ENCODE measurements at regions not wholly inside any gene's neighbourhood (a gene's known extent, or its start where the extent isn't known, plus 50 kb on each side); places are given as distances from the start of the nearest gene placed in this dataset.

DNA sequence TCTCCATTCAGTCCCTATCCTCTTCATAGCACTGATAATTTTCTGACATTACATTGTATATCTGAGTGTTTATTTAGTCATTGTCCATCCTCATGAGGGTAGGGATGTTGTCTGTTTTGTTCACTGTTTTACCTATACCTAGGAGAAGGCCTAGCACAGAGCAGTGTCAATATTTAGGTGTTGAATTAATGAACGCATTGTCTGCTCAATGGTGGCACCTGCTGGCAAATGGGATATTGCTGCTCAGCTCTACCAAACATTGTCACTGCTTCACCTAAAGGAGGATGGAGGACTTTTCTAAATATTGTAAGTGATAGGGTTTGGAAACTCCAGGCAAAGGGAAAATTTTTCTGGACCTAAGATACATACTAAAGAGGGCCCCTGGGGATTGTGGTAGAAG lies 243.9 kb downstream of the RRAGC start:
- no peak for DNase-seq (ENCODE audit: low spot score)

DNA sequence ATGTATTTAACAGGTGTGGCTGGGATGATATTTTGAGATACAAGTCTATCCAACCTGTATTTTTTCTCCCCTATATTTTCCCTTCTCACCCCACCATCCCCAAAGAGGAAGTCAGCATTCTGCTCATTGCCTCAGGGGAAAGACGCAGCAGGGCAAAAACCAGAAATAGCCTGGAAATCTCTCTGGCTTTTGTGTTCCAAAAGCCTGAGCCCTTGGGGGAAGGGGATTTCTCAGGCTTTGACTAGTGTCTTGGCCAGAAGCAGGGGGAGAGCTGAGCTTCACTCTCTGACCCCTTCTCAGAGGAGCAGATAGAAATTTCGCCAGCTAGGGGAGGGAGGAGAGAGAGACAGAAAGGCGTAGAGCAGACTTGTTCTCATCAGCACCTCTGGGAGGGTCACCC lies 244.7 kb downstream of the RRAGC start:
- DNase-seq (ENCODE audit: low spot score) (no peak), ATAC-seq (no peak)
- Mint-ChIP-seq H3K36me3 (ENCODE audit: low read depth) (peaks cover 4% of the 10 kb centered on the region; the same call in 2 of the 3 replicates), H3K27me3 (ENCODE audit: insufficient read depth, low read depth, poor library complexity) (peaks cover 3% of the 10 kb centered on the region), H3K9me3 (peaks cover 10% of the 10 kb centered on the region; the same call in 2 of the 3 replicates), H3K4me1 (no peaks in the 10 kb centered on the region), H3K27ac (no peak overlapping the region), H3K4me3 (no peak overlapping the region)
- H4K20me1 ChIP-seq (replicated peaks; ENCODE audit: insufficient read depth), result no peaks in the 10 kb centered on the region
- no peaks in the 10 kb centered on the region for H3K27me3 ChIP-seq (ENCODE audit: insufficient read depth)
- TF ChIP-seq, protein P1, sequence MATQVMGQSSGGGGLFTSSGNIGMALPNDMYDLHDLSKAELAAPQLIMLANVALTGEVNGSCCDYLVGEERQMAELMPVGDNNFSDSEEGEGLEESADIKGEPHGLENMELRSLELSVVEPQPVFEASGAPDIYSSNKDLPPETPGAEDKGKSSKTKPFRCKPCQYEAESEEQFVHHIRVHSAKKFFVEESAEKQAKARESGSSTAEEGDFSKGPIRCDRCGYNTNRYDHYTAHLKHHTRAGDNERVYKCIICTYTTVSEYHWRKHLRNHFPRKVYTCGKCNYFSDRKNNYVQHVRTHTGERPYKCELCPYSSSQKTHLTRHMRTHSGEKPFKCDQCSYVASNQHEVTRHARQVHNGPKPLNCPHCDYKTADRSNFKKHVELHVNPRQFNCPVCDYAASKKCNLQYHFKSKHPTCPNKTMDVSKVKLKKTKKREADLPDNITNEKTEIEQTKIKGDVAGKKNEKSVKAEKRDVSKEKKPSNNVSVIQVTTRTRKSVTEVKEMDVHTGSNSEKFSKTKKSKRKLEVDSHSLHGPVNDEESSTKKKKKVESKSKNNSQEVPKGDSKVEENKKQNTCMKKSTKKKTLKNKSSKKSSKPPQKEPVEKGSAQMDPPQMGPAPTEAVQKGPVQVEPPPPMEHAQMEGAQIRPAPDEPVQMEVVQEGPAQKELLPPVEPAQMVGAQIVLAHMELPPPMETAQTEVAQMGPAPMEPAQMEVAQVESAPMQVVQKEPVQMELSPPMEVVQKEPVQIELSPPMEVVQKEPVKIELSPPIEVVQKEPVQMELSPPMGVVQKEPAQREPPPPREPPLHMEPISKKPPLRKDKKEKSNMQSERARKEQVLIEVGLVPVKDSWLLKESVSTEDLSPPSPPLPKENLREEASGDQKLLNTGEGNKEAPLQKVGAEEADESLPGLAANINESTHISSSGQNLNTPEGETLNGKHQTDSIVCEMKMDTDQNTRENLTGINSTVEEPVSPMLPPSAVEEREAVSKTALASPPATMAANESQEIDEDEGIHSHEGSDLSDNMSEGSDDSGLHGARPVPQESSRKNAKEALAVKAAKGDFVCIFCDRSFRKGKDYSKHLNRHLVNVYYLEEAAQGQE (IDR thresholded peaks at IDR 0.05; ENCODE audit: unreplicated experiment), result no peak
- TF ChIP-seq NANOG (IDR thresholded peaks at IDR 0.05; ENCODE audit: borderline replicate concordance), result no peak
- TF ChIP-seq, protein P2, sequence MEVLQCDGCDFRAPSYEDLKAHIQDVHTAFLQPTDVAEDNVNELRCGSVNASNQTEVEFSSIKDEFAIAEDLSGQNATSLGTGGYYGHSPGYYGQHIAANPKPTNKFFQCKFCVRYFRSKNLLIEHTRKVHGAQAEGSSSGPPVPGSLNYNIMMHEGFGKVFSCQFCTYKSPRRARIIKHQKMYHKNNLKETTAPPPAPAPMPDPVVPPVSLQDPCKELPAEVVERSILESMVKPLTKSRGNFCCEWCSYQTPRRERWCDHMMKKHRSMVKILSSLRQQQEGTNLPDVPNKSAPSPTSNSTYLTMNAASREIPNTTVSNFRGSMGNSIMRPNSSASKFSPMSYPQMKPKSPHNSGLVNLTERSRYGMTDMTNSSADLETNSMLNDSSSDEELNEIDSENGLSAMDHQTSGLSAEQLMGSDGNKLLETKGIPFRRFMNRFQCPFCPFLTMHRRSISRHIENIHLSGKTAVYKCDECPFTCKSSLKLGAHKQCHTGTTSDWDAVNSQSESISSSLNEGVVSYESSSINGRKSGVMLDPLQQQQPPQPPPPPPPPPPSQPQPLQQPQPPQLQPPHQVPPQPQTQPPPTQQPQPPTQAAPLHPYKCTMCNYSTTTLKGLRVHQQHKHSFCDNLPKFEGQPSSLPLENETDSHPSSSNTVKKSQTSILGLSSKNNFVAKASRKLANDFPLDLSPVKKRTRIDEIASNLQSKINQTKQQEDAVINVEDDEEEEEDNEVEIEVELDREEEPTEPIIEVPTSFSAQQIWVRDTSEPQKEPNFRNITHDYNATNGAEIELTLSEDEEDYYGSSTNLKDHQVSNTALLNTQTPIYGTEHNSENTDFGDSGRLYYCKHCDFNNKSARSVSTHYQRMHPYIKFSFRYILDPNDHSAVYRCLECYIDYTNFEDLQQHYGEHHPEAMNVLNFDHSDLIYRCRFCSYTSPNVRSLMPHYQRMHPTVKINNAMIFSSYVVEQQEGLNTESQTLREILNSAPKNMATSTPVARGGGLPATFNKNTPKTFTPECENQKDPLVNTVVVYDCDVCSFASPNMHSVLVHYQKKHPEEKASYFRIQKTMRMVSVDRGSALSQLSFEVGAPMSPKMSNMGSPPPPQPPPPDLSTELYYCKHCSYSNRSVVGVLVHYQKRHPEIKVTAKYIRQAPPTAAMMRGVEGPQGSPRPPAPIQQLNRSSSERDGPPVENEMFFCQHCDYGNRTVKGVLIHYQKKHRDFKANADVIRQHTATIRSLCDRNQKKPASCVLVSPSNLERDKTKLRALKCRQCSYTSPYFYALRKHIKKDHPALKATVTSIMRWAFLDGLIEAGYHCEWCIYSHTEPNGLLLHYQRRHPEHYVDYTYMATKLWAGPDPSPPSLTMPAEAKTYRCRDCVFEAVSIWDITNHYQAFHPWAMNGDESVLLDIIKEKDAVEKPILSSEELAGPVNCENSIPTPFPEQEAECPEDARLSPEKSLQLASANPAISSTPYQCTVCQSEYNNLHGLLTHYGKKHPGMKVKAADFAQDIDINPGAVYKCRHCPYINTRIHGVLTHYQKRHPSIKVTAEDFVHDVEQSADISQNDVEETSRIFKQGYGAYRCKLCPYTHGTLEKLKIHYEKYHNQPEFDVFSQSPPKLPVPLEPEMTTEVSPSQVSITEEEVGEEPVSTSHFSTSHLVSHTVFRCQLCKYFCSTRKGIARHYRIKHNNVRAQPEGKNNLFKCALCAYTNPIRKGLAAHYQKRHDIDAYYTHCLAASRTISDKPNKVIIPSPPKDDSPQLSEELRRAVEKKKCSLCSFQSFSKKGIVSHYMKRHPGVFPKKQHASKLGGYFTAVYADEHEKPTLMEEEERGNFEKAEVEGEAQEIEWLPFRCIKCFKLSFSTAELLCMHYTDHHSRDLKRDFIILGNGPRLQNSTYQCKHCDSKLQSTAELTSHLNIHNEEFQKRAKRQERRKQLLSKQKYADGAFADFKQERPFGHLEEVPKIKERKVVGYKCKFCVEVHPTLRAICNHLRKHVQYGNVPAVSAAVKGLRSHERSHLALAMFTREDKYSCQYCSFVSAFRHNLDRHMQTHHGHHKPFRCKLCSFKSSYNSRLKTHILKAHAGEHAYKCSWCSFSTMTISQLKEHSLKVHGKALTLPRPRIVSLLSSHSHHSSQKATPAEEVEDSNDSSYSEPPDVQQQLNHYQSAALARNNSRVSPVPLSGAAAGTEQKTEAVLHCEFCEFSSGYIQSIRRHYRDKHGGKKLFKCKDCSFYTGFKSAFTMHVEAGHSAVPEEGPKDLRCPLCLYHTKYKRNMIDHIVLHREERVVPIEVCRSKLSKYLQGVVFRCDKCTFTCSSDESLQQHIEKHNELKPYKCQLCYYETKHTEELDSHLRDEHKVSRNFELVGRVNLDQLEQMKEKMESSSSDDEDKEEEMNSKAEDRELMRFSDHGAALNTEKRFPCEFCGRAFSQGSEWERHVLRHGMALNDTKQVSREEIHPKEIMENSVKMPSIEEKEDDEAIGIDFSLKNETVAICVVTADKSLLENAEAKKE (CRISPR knock-in tag; IDR thresholded peaks at IDR 0.05), result no peak
- TF ChIP-seq, protein P3, sequence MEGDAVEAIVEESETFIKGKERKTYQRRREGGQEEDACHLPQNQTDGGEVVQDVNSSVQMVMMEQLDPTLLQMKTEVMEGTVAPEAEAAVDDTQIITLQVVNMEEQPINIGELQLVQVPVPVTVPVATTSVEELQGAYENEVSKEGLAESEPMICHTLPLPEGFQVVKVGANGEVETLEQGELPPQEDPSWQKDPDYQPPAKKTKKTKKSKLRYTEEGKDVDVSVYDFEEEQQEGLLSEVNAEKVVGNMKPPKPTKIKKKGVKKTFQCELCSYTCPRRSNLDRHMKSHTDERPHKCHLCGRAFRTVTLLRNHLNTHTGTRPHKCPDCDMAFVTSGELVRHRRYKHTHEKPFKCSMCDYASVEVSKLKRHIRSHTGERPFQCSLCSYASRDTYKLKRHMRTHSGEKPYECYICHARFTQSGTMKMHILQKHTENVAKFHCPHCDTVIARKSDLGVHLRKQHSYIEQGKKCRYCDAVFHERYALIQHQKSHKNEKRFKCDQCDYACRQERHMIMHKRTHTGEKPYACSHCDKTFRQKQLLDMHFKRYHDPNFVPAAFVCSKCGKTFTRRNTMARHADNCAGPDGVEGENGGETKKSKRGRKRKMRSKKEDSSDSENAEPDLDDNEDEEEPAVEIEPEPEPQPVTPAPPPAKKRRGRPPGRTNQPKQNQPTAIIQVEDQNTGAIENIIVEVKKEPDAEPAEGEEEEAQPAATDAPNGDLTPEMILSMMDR (conservative IDR thresholded peaks at IDR 0.05; ENCODE audit: low read depth in 2 of 2), result no peak
- no peaks in the 10 kb centered on the region for H3K79me2 ChIP-seq (replicated peaks; ENCODE audit: insufficient read depth)
- no peaks in the 10 kb centered on the region for H3F3A ChIP-seq (replicated peaks; ENCODE audit: low read depth)
- no peak overlapping the region for H3K4me3 ChIP-seq
- H3K36me3 ChIP-seq (ENCODE audit: insufficient read depth), result no peaks in the 10 kb centered on the region
- 0 out of 2 replicates have a peak, but pooled peaks cover 3% of the 10 kb centered on the region for H3K9me2 ChIP-seq (ENCODE audit: insufficient read depth)
- peak overlapping the region; percentile 56; the same call in 1 of the 2 replicates for H2AFZ ChIP-seq
- no peaks in the 10 kb centered on the region for H3K4me1 ChIP-seq (ENCODE audit: insufficient read depth)
- no peak overlapping the region for H3K27ac ChIP-seq (ENCODE audit: low read depth)
- no peak overlapping the region for H3K4me2 ChIP-seq

More for the DNA sequence above, 243.9 kb downstream of the RRAGC start:
- H3K27me3 Mint-ChIP-seq (ENCODE audit: insufficient read depth, low read depth, poor library complexity), result peaks cover 1% of the 10 kb centered on the region
- H3K4me3 Mint-ChIP-seq, result no peak overlapping the region
- no peaks in the 10 kb centered on the region for H3K4me1 ChIP-seq (ENCODE audit: insufficient read depth)
- no peaks in the 10 kb centered on the region for H4K20me1 ChIP-seq (replicated peaks; ENCODE audit: insufficient read depth)
- no peaks in the 10 kb centered on the region for H3K79me2 ChIP-seq (replicated peaks; ENCODE audit: insufficient read depth)
- H3K9me2 ChIP-seq (ENCODE audit: insufficient read depth), result 0 out of 2 replicates have a peak, but pooled peaks cover 3% of the 10 kb centered on the region
- H2AFZ ChIP-seq, result no peak overlapping the region
- H3K4me3 ChIP-seq, result no peak overlapping the region
- no peak overlapping the region for H3K27ac Mint-ChIP-seq
- H3K9me3 Mint-ChIP-seq, result peaks cover 10% of the 10 kb centered on the region; the same call in 2 of the 3 replicates
- no peak overlapping the region for H3K4me2 ChIP-seq
- ATAC-seq, result no peak
- no peaks in the 10 kb centered on the region for H3F3A ChIP-seq (replicated peaks; ENCODE audit: low read depth)
- H3K27me3 ChIP-seq (ENCODE audit: insufficient read depth), result no peaks in the 10 kb centered on the region
- no peaks in the 10 kb centered on the region for H3K36me3 ChIP-seq (ENCODE audit: insufficient read depth)
- no peak for TF ChIP-seq POLR2AphosphoS5 (IDR thresholded peaks at IDR 0.05; ENCODE audit: low read depth)
- TF ChIP-seq, protein P3 (conservative IDR thresholded peaks at IDR 0.05; ENCODE audit: low read depth in 2 of 2), result peak; percentile 48 to 55
- H3K27ac ChIP-seq (ENCODE audit: low read depth), result no peak overlapping the region
- no peaks in the 10 kb centered on the region for H3K4me1 Mint-ChIP-seq
- peaks cover 4% of the 10 kb centered on the region; the same call in 2 of the 3 replicates for H3K36me3 Mint-ChIP-seq (ENCODE audit: low read depth)

Measured in GM23338 (cell line).